ENCODE measurements at regions not wholly inside any gene's neighbourhood (a gene's known extent, or its start where the extent isn't known, plus 50 kb on each side); places are given as distances from the start of the nearest gene placed in this dataset.

DNA sequence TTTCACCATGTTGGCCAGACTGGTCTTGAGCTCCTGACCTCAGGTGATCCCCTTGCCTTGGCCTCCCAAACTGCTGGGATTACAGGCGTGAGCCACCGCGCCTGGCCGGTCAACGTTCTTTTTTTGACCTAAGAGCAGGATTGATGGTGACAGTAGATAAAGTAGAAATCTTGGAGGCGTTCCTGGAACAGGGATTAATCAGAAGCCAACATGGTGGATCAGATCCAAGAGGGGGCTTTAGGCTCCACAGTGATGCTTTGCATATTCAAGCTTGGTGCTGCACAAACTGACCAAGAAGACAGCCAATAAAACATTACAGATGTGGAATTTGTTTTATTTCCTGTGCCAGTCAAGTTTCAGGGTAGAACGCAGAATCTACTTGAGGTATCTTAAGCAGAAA, 271.2 kb downstream of the FGF9 start:
- TF ChIP-seq, protein P1, sequence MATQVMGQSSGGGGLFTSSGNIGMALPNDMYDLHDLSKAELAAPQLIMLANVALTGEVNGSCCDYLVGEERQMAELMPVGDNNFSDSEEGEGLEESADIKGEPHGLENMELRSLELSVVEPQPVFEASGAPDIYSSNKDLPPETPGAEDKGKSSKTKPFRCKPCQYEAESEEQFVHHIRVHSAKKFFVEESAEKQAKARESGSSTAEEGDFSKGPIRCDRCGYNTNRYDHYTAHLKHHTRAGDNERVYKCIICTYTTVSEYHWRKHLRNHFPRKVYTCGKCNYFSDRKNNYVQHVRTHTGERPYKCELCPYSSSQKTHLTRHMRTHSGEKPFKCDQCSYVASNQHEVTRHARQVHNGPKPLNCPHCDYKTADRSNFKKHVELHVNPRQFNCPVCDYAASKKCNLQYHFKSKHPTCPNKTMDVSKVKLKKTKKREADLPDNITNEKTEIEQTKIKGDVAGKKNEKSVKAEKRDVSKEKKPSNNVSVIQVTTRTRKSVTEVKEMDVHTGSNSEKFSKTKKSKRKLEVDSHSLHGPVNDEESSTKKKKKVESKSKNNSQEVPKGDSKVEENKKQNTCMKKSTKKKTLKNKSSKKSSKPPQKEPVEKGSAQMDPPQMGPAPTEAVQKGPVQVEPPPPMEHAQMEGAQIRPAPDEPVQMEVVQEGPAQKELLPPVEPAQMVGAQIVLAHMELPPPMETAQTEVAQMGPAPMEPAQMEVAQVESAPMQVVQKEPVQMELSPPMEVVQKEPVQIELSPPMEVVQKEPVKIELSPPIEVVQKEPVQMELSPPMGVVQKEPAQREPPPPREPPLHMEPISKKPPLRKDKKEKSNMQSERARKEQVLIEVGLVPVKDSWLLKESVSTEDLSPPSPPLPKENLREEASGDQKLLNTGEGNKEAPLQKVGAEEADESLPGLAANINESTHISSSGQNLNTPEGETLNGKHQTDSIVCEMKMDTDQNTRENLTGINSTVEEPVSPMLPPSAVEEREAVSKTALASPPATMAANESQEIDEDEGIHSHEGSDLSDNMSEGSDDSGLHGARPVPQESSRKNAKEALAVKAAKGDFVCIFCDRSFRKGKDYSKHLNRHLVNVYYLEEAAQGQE (IDR thresholded peaks at IDR 0.05; ENCODE audit: insufficient read depth in 1 of 2, low read depth in 2 of 2, low read length in 2 of 2) = no peak
- TF ChIP-seq POLR2AphosphoS5 (IDR thresholded peaks at IDR 0.05; ENCODE audit: low read depth, low read length) (no peak), TAF1 (IDR thresholded peaks at IDR 0.05; ENCODE audit: borderline replicate concordance, insufficient read depth, low read length) (no peak), FOXP2 (optimal IDR thresholded peaks at IDR 0.05; ENCODE audit: borderline replicate concordance, extremely low read depth, extremely low read length, insufficient read depth) (no peak), SIN3A (IDR thresholded peaks at IDR 0.05; ENCODE audit: borderline replicate concordance, insufficient read depth, low read length) (no peak)

DNA sequence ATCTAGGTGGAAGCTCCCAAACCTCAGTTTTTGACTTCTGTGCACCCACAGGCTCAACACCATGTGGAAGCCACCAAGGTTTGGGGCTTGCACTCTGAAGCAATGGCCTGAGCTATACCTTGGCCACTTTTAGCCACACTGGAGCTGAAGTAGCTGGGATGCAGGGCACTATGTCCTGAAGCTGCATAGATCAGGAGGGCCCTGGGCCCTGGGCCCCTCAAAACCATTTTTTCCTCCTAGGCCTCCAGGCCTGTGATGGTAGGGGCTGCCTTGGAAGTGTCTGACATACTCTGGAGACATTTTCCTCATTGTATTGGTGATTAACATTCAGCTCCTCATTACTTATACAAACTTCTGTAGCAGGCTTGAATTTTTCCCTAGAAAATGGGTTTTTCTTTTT, 273.7 kb downstream of the FGF9 start:
- TF ChIP-seq FOXP2 (optimal IDR thresholded peaks at IDR 0.05; ENCODE audit: borderline replicate concordance, extremely low read depth, extremely low read length, insufficient read depth) = no peak
- TF ChIP-seq TAF1 (IDR thresholded peaks at IDR 0.05; ENCODE audit: borderline replicate concordance, insufficient read depth, low read length) = no peak
- TF ChIP-seq POLR2AphosphoS5 (IDR thresholded peaks at IDR 0.05; ENCODE audit: low read depth, low read length) = no peak
- TF ChIP-seq, protein P1 (IDR thresholded peaks at IDR 0.05; ENCODE audit: insufficient read depth in 1 of 2, low read depth in 2 of 2, low read length in 2 of 2) = no peak
- no peak for TF ChIP-seq SIN3A (IDR thresholded peaks at IDR 0.05; ENCODE audit: borderline replicate concordance, insufficient read depth, low read length)

DNA sequence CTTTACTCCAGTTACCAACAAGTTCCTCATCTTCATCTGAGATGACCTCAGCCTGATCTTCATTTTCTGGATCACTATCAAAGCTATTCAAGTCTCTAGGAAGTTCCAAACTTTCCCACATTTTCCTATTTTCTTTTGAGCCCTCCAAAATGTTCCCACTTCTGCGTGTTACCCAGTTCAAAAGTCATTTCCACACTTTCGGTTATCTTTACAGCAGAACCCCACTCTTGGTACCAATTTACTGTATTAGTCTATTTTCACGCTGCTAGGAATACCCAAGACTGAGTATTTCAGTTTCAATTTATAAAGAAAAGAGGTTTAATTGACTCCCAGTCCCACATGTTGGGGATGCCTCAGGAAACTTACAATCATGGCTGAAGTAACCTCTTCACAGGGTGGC, 274.3 kb downstream of the FGF9 start:
- TF ChIP-seq FOXP2 (optimal IDR thresholded peaks at IDR 0.05; ENCODE audit: borderline replicate concordance, extremely low read depth, extremely low read length, insufficient read depth) (no peak), SIN3A (IDR thresholded peaks at IDR 0.05; ENCODE audit: borderline replicate concordance, insufficient read depth, low read length) (no peak), POLR2AphosphoS5 (IDR thresholded peaks at IDR 0.05; ENCODE audit: low read depth, low read length) (no peak), TAF1 (IDR thresholded peaks at IDR 0.05; ENCODE audit: borderline replicate concordance, insufficient read depth, low read length) (no peak)
- TF ChIP-seq, protein P1 (IDR thresholded peaks at IDR 0.05; ENCODE audit: insufficient read depth in 1 of 2, low read depth in 2 of 2, low read length in 2 of 2) = no peak

DNA sequence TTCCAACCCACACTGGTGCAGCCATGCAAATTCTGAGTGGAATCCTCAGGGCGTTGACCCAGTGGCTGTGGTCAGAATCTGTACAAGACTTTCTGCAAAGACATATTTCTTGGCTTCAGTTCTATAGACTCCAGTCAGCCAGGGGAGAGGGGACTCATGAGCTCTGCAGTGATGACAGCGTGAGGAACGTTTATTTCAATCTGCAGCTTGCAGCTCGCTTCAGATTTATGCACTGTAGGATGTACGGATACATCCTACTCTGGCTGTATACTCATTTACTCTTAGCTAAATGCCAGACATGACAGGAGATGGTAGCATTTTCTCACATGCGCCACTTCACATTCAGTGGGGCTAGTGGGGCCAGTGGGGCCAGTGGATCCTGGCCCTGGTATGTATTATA, 276.1 kb downstream of the FGF9 start:
- TF ChIP-seq SIN3A (IDR thresholded peaks at IDR 0.05; ENCODE audit: borderline replicate concordance, insufficient read depth, low read length) = no peak
- no peak for TF ChIP-seq FOXP2 (optimal IDR thresholded peaks at IDR 0.05; ENCODE audit: borderline replicate concordance, extremely low read depth, extremely low read length, insufficient read depth)
- TF ChIP-seq, protein P1 (IDR thresholded peaks at IDR 0.05; ENCODE audit: insufficient read depth in 1 of 2, low read depth in 2 of 2, low read length in 2 of 2) = no peak
- TF ChIP-seq POLR2AphosphoS5 (IDR thresholded peaks at IDR 0.05; ENCODE audit: low read depth, low read length) = no peak
- no peak for TF ChIP-seq TAF1 (IDR thresholded peaks at IDR 0.05; ENCODE audit: borderline replicate concordance, insufficient read depth, low read length)
